ENCODE measurements at regions not wholly inside any gene's neighbourhood (a gene's known extent, or its start where the extent isn't known, plus 50 kb on each side); places are given as distances from the start of the nearest gene placed in this dataset.

DNA sequence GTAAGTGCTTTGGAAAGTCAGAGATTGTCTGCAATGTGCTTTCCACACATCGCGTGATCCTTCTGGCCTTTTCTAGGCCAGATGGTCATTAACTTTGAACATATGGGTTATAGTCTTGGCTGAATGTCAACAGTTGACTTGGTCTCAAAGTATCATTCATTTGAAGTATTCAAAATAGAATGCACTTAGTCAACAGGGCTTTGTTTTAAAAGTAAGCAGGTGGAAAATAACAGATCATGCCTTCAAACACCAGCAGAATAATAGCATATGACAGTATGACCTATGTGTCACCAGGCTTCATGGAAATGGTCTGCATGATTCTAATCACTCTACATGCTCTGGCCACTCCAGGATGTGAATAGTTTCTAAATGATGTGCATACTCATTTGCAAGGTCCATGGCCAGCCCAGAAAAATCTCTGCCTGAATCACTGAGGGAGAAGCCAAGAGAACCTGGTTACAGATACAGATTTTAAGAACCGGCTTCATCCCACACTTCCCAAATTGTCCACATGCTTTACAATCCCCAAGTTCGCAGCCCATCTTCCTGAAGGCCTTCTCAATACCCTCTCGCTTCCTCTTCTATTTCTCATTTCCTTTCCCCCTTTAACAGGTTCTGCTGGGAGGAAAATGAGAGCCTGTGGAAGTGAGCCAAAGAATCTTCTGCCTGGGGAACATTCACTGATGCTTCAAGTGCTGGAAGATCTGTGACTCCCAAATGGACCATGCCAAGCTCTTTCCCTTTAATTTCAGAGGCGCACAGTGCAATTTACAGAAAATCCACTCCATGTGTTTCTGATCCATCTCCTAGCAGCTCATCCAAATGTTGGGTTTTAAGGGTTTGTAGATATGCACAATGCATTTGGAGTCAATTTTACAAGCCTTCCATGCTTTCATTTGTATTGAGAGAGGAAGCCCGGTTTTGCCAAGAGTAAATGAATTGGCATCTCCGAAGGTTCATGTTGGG lies 122.8 kb upstream of the GDF10 start:
- no peak overlapping the region for H3K27ac ChIP-seq
- intact Hi-C loops (cut with DNase I): no loop called here
- H3K9me3 ChIP-seq: no peaks in the 10 kb centered on the region
- TF ChIP-seq, protein P1, sequence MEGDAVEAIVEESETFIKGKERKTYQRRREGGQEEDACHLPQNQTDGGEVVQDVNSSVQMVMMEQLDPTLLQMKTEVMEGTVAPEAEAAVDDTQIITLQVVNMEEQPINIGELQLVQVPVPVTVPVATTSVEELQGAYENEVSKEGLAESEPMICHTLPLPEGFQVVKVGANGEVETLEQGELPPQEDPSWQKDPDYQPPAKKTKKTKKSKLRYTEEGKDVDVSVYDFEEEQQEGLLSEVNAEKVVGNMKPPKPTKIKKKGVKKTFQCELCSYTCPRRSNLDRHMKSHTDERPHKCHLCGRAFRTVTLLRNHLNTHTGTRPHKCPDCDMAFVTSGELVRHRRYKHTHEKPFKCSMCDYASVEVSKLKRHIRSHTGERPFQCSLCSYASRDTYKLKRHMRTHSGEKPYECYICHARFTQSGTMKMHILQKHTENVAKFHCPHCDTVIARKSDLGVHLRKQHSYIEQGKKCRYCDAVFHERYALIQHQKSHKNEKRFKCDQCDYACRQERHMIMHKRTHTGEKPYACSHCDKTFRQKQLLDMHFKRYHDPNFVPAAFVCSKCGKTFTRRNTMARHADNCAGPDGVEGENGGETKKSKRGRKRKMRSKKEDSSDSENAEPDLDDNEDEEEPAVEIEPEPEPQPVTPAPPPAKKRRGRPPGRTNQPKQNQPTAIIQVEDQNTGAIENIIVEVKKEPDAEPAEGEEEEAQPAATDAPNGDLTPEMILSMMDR (IDR thresholded peaks at IDR 0.05): no peak
- no peaks in the 10 kb centered on the region for H3K36me3 ChIP-seq
- no peak overlapping the region for H3K4me3 ChIP-seq
- no peaks in the 10 kb centered on the region for H3K27me3 ChIP-seq
- DNase-seq (no peak), ATAC-seq (peak; percentile 19)
- no peaks in the 10 kb centered on the region for H3K4me1 ChIP-seq

DNA sequence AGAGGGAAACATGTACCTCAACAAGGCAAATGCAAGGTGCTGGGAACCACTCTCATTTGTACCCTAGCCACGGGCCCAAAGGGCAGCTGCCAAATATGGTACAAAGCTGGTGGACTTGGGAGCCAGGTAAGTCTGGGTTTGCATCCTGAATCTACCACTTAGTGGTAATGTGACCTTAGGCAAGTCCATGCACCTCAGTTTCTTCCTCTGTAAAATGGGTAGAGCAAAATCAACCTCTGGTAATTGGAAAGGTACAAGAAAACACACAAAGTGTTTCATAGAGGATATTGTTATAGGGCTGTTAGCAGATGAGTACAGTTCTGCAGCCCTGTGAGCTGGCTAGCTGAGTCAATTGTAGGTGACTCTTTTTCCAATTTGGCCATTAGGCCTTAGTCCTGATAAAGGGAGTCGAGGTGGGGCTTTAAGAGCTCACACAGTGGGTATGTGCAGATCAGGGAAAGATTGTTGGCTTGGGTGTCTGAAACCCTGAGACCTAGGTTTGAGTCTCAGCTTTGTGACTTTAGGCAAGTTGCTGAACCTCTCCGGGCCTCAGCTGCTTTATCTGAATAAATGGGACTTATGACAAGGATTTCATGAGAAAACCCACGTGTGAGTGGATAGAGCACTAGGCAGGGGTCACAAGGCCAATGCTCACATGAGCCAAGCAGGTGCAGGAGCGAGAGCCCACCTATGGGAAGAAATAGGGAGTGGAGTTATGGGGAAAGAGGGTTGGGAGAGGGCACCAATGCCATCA lies 121.3 kb upstream of the GDF10 start:
- no peak for DNase-seq
- no peak overlapping the region for H3K4me3 ChIP-seq
- intact Hi-C loops (cut with DNase I): no loop called here
- H3K27me3 ChIP-seq: no peaks in the 10 kb centered on the region
- no peaks in the 10 kb centered on the region for H3K4me1 ChIP-seq
- ATAC-seq: no peak
- no peaks in the 10 kb centered on the region for H3K36me3 ChIP-seq
- TF ChIP-seq, protein P1 (IDR thresholded peaks at IDR 0.05): no peak
- H3K27ac ChIP-seq: no peak overlapping the region
- H3K9me3 ChIP-seq: no peaks in the 10 kb centered on the region

DNA sequence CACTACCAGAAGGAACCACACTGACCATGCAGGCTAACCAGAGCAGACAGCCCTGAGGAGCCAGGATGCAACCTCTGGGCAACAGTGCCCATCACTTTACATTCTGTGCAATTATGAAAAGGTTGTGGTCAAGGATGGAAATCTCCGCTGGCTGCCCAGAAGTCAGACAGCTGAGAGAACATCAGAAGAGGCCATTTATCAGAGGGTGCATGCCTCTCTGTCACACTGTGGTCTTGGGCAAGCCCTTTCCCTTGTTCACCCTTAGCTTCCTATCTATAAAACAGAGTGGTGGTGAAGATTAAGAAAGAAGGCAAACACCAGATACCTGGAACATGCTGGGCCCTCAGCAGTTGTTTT lies 120.7 kb upstream of the GDF10 start:
- H3K4me1 ChIP-seq: no peaks in the 10 kb centered on the region
- H3K36me3 ChIP-seq: no peaks in the 10 kb centered on the region
- H3K27me3 ChIP-seq: no peaks in the 10 kb centered on the region
- H3K4me3 ChIP-seq: no peak overlapping the region
- no peak for ATAC-seq
- DNase-seq: no peak
- no peaks in the 10 kb centered on the region for H3K9me3 ChIP-seq
- intact Hi-C loops (cut with DNase I): no loop called here
- TF ChIP-seq, protein P1 (IDR thresholded peaks at IDR 0.05): no peak
- H3K27ac ChIP-seq: no peak overlapping the region

DNA sequence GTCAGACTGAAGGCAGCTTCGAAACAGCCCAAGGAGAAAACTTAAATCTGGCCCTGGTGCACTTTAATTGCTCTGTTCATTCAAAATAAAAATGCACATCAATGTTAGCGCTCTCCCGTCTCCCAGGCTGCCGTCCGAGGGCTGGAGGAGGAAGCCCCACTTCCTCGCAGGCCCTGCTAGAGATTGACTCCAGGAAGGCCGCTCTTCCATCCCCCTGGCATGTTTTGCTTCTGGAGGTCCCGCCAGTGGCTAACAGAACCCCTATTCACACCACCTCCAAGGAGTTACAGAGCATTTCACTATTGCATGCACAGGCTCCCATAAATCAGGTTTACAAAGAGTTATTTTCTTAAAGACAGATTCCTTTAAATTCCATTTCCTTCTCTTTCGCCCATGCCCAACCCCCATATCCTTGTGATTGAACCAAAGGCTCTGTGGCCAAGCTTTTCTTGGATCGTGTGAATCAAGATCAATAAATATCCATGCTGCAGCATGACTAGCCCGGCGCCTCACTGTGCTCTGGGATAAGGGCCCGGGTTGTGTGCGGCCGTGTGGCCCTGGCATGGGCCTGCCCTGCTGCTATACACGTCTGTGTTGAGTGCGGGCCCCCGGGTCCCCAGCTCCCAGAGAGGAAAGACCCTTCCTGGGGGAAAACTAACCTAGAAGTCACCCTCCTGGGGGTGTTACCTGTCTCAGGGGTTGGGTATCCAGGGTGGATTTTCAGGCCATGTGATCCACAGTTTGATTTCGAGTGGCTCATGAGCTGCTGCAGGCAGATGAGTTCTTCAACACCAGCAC lies 118.7 kb upstream of the GDF10 start:
- H3K27me3 ChIP-seq: no peaks in the 10 kb centered on the region
- no peaks in the 10 kb centered on the region for H3K36me3 ChIP-seq
- ATAC-seq (no peak), DNase-seq (peak in 1 of 4 donors; percentile 68)
- H3K4me3 ChIP-seq: no peak overlapping the region
- H3K27ac ChIP-seq: no peak overlapping the region
- H3K9me3 ChIP-seq: no peaks in the 10 kb centered on the region
- no peaks in the 10 kb centered on the region for H3K4me1 ChIP-seq
- intact Hi-C loops (cut with DNase I): no loop called here
- TF ChIP-seq, protein P1 (IDR thresholded peaks at IDR 0.05): no peak
